ENCODE measurements at regions not wholly inside any gene's neighbourhood (a gene's known extent, or its start where the extent isn't known, plus 50 kb on each side); places are given as distances from the start of the nearest gene placed in this dataset.

GRCh38 chr9:134561427-134562145, 80.0 kb upstream of the COL5A1 start:
- WGBS: 90% methylated on average over 12 of the region's 12 CpGs
- Histone ChIP-seq H3K4me3 (ENCODE audit: low read depth, low read length) (no peak overlapping the region), H3K4me1 (ENCODE audit: insufficient read depth) (no peaks in the 10 kb centered on the region), H3K36me3 (ENCODE audit: insufficient read depth) (no peaks in the 10 kb centered on the region), H3K27ac (ENCODE audit: low read depth) (no peak overlapping the region)
- no peak for DNase-seq (ENCODE audit: extremely low spot score)

DNA sequence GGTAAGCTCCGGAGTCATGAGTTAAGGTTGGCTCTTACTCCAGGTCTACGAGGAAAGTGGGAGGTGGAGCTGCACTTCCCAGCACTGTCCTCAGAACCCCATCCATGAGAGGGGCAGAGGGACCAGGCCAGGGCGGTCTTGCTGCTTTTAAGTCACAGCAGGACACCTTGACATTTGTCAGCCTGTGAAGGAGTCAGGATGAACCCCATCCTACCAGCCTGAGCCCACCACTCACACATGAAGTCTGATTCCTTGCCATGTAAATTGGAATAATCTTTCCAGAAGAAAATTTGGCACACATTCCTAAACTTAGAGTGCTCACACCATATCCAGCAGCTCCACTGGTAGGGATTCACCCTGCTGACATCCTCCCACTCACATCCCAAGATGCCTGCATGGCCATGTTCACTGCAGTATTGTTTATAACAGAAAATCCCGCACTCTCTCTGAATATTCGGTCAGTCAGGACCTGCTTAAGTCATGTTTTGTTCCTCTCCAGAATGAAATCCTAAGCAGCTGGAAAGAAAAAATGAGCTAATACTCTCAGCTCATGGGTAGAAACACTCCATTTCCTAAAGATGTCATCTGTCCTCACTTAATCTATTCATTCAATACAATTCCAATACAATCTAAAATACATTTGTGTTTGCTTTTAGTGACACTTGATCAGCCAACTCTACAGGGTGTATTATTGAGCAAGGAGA, 79.3 kb upstream of the COL5A1 start:
- WGBS: 76% methylated on average over 5 of the region's 5 CpGs
- H3K27ac ChIP-seq (ENCODE audit: low read depth): no peak overlapping the region
- H3K4me3 ChIP-seq (ENCODE audit: low read depth, low read length): no peak overlapping the region
- H3K36me3 ChIP-seq (ENCODE audit: insufficient read depth): no peaks in the 10 kb centered on the region
- no peak for DNase-seq (ENCODE audit: extremely low spot score)
- H3K4me1 ChIP-seq (ENCODE audit: insufficient read depth): no peaks in the 10 kb centered on the region

DNA sequence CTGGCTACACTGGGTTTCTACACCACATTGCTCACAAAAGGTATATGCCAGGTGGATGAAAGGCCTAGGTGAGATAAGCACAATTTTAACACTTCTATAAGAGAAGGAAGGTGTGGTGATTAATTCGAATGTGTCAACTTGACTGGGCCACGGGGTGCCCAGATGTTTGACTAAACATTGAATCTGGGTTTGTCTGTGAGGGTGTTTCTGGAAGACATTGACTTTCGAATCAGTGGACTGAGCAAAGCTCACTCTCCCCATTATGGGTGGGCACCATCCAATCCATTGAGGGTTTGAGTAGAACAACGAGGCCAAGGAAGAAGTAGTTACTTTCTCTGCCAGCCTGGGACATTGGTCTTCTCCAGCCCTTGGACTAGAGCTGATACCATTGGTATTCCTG, 78.2 kb upstream of the COL5A1 start:
- no peak overlapping the region for H3K27ac ChIP-seq (ENCODE audit: low read depth)
- DNase-seq (ENCODE audit: extremely low spot score): no peak
- no peaks in the 10 kb centered on the region for H3K4me1 ChIP-seq (ENCODE audit: insufficient read depth)
- H3K4me3 ChIP-seq (ENCODE audit: low read depth, low read length): no peak overlapping the region
- H3K36me3 ChIP-seq (ENCODE audit: insufficient read depth): no peaks in the 10 kb centered on the region
- 93% methylated on average over 4 of the region's 4 CpGs for WGBS

DNA sequence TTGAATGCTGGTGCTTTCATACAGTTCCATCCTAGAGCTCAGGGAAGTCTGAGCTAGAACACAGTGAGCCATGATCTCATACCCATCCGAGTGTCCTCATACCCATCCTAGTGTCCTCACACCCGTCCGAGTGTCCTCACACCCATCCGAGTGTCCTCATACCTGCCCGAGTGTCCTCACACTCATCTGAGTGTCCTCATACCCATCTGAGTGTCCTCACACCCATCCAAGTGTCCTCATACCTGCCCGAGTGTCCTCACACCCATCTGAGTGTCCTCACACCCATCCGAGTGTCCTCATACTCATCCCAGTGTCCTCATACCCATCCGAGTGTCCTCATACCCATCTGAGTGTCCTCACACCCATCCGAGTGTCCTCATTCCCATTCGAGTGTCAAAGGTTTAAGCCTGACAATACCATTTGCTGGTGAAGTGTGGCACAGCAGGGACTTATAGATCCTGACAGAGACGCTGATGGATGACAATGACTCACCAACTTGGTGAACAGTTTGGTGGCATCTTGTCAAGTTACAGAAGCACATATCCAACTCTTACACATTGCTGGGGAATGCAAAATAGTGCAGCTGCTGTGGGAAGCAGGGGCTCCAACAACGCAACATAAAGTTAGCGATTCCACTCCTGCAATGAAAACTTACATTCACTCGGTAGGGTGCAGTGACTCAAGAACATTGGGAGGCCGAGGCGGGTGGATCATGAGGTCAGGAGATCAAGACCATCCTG, 77.0 kb upstream of the COL5A1 start:
- Histone ChIP-seq H3K4me1 (ENCODE audit: insufficient read depth) (no peaks in the 10 kb centered on the region), H3K36me3 (ENCODE audit: insufficient read depth) (no peaks in the 10 kb centered on the region), H3K4me3 (ENCODE audit: low read depth, low read length) (no peak overlapping the region), H3K27ac (ENCODE audit: low read depth) (no peak overlapping the region)
- DNase-seq (ENCODE audit: extremely low spot score): no peak
- WGBS: 90% methylated on average over 16 of the region's 16 CpGs

- WGBS: 96% methylated on average over 14 of the region's 14 CpGs
- no peak for DNase-seq (ENCODE audit: extremely low spot score)
Observed at GRCh38 chr9:134565316-134565915, 76.2 kb upstream of the COL5A1 start.

DNA sequence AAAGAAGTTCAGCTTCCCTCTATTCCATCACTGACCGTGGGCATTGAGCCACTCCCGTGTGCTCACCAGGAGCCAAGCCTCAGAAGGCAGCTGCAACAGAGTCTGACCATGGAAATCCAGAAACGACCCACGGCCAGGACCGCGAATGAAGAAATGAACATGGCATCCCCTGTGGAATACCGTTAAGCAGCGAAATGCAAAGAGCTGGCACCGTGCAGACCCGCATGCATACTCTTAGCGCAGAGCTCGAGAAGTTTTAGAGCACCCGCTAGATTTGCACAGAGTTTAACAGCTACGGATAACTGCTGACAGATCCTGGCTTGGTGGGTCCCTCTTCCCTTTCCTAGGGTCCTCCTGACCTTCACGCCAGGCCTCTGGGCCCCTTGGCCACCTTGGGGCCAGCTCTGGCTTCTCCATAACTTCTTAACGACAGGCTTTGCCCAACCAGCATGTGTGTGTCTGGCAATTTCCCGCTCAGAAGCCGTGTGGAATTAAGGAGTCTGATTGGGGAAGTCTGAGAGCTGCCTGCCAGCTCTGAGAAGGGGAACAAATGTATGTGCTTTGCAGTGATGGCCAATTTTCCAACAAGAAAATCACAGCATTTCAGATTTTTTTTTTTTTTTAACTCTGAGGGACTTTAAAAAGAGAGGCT, 75.3 kb upstream of the COL5A1 start:
- Histone ChIP-seq H3K36me3 (ENCODE audit: insufficient read depth) (no peaks in the 10 kb centered on the region), H3K4me1 (ENCODE audit: insufficient read depth) (no peaks in the 10 kb centered on the region), H3K4me3 (ENCODE audit: low read depth, low read length) (no peak overlapping the region), H3K27ac (ENCODE audit: low read depth) (no peak overlapping the region)
- DNase-seq (ENCODE audit: extremely low spot score): no peak
- WGBS: 87% methylated on average over 18 of the region's 18 CpGs

More at GRCh38 chr9:134565316-134565915, 76.2 kb upstream of the COL5A1 start:
- H3K4me3 ChIP-seq (ENCODE audit: low read depth, low read length): no peak overlapping the region
- no peaks in the 10 kb centered on the region for H3K4me1 ChIP-seq (ENCODE audit: insufficient read depth)
- no peak overlapping the region for H3K27ac ChIP-seq (ENCODE audit: low read depth)
- H3K36me3 ChIP-seq (ENCODE audit: insufficient read depth): no peaks in the 10 kb centered on the region

DNA sequence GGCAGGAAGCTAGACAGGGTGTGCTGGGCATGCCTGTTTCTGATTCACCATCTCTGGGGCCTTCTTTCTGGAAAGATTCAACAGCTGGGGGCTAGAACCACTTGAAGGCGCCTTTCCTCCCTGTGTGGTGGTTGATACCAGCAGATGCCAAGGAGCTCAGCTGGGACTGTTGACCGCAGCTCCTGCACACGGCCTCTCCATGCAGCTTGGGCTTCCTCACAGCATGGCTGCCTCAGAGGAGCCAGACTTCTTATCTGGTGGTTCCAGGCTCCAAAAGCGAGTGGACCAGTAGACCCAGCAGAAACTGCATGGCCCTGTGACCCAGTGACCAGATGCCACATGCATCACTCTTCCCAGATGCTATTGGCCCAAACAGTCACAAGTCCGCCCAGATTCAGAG, 74.7 kb upstream of the COL5A1 start:
- Histone ChIP-seq H3K27ac (ENCODE audit: low read depth) (no peak overlapping the region), H3K4me3 (ENCODE audit: low read depth, low read length) (no peak overlapping the region), H3K4me1 (ENCODE audit: insufficient read depth) (no peaks in the 10 kb centered on the region), H3K36me3 (ENCODE audit: insufficient read depth) (no peaks in the 10 kb centered on the region)
- WGBS: 96% methylated on average over 5 of the region's 5 CpGs
- no peak for DNase-seq (ENCODE audit: extremely low spot score)

DNA sequence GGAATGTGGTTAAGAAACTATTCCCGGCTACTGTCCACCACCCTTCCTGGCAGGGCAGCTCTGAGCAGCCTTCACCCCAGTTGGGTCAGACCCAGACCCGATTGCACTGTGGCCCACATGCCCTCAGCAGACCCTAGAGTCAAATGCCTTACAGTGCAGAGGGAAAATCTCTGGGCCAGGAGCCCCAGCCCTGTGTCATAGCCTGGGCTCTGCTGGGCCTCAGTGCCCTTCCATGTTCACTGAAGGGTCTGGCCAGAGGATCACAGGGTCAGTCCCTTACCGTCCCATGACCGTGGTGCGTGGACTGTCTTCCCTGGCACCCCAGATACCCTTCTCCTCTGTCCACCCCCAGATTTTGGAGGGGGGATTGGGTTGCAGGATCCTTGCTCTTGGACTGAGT, 73.5 kb upstream of the COL5A1 start:
- no peak for DNase-seq (ENCODE audit: extremely low spot score)
- Histone ChIP-seq H3K4me3 (ENCODE audit: low read depth, low read length) (no peak overlapping the region), H3K36me3 (ENCODE audit: insufficient read depth) (no peaks in the 10 kb centered on the region), H3K4me1 (ENCODE audit: insufficient read depth) (no peaks in the 10 kb centered on the region), H3K27ac (ENCODE audit: low read depth) (no peak overlapping the region)
- WGBS: 84% methylated on average over 5 of the region's 5 CpGs

GRCh38 chr9:134568811-134569210, 72.8 kb upstream of the COL5A1 start:
- WGBS: 51% methylated on average over 3 of the region's 3 CpGs
- DNase-seq (ENCODE audit: extremely low spot score): no peak
- Histone ChIP-seq H3K4me1 (ENCODE audit: insufficient read depth) (no peaks in the 10 kb centered on the region), H3K4me3 (ENCODE audit: low read depth, low read length) (no peak overlapping the region), H3K36me3 (ENCODE audit: insufficient read depth) (no peaks in the 10 kb centered on the region), H3K27ac (ENCODE audit: low read depth) (no peak overlapping the region)

GRCh38 chr9:134569626-134570025, 72.0 kb upstream of the COL5A1 start:
- Histone ChIP-seq H3K27ac (ENCODE audit: low read depth) (no peak overlapping the region), H3K4me3 (ENCODE audit: low read depth, low read length) (no peak overlapping the region), H3K36me3 (ENCODE audit: insufficient read depth) (no peaks in the 10 kb centered on the region), H3K4me1 (ENCODE audit: insufficient read depth) (no peaks in the 10 kb centered on the region)
- DNase-seq (ENCODE audit: extremely low spot score): no peak
- WGBS: 88% methylated on average over 7 of the region's 7 CpGs

- no peak overlapping the region for H3K4me3 ChIP-seq (ENCODE audit: low read depth, low read length)
- WGBS: 87% methylated on average over 10 of the region's 10 CpGs
- H3K27ac ChIP-seq (ENCODE audit: low read depth): no peak overlapping the region
- no peaks in the 10 kb centered on the region for H3K36me3 ChIP-seq (ENCODE audit: insufficient read depth)
- no peaks in the 10 kb centered on the region for H3K4me1 ChIP-seq (ENCODE audit: insufficient read depth)
- DNase-seq (ENCODE audit: extremely low spot score): no peak
Observed at GRCh38 chr9:134570151-134570621, 71.4 kb upstream of the COL5A1 start.

GRCh38 chr9:134570711-134571325, 70.8 kb upstream of the COL5A1 start:
- WGBS: 71% methylated on average over 18 of the region's 18 CpGs
- H3K27ac ChIP-seq (ENCODE audit: low read depth): no peak overlapping the region
- no peak for DNase-seq (ENCODE audit: extremely low spot score)
- H3K4me3 ChIP-seq (ENCODE audit: low read depth, low read length): no peak overlapping the region
- H3K4me1 ChIP-seq (ENCODE audit: insufficient read depth): no peaks in the 10 kb centered on the region
- no peaks in the 10 kb centered on the region for H3K36me3 ChIP-seq (ENCODE audit: insufficient read depth)
